GM18870 (cell line): ENCODE measurements at regions not wholly inside any gene's neighbourhood (a gene's known extent, or its start where the extent isn't known, plus 50 kb on each side); places are given as distances from the start of the nearest gene placed in this dataset.

ENCODE experiments used
- ATAC-seq: cut with Tn5 transposase; IDR thresholded peaks from one replicate; pipeline ENCODE4 v1.9.1; 2021; ENCODE audit warnings: moderate library complexity; ENCODE audit not compliant: unreplicated experiment

DNA sequence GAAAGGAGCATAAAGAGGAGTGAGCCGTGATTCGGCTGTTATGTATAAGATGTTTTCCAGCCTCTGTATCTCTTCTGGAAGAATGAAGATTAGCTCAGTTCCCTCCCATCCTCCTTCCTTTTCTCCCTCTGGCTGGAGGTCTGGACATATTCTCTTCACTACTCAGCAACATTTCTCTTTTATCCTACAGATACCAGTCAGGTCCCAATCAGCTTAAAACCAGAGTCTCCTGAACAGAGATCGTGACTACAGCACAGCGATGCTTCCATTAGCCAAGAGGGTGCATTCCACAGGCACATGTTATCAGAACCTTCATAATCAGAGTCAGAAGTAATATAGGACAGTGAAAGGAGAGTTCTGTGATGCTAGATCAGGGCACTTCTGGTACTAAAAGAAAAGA lies 133.9 kb upstream of the SOX4 start:
- ATAC-seq = no peak

DNA sequence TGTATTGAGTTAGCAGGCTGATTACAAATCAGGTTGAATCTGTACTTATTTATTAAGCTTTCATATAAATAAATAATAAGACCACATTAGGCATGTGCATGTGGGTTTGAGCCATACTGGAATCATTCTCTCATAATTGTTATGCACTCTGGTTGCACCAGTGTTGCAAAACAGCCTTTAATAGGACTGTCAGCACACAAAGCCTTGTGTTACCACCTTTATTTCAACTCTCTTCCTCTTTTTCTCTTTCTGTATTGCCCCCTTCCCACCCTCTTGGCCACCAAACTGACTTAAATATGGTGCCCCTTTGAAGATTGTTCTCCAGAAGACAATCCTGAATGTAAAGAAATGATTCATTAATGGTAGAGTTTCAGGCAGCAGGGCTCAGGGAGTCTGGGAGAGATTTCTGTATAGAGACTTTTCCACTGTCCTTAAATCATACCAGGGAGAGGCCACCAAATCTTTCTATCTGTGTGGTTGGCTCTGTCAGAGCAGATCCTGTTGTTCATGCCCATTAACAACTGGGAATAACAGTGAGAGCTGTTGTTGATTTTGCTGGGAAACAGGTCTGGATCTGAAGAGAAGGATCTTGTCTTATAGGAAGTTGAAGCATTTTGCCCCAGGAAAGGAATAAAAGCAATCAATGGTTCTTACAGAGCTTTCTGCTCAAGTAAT lies 131.6 kb upstream of the SOX4 start:
- ATAC-seq = no peak

DNA sequence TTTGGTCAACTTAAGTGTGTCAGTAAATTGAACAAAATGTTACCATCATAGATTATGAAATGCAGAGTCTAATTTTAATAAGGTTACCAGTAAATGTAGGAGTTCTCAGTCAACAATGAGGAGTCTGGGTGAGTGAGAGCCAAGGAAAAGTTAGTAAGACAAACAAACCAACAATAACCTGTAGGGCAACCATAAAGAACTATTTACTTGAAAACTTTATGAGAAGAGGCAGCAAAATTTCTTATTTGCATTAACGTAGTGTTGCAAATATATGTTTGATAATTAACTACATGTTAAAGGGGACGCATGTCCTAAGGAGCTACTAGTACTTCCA lies 131.1 kb upstream of the SOX4 start:
- ATAC-seq = no peak

DNA sequence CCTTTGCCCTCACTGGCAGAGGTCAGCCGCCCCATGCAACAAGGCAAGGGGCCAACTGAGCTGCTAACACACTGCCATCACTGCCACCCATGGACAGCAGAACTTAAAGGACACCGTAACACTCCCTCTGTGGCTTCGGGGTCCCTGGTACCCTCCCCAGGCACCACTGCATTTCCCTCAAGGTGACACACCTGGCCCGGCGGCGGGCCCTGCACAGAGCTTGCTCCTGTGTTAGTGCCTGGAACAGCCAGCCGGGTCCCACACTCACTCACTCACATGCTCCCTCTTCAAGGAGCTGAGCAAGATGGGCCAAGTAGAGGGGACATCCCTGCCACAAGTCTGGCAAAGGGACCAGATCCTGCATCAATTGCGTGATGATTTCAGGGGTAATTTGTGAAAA lies 126.5 kb upstream of the SOX4 start:
- no peak for ATAC-seq

DNA sequence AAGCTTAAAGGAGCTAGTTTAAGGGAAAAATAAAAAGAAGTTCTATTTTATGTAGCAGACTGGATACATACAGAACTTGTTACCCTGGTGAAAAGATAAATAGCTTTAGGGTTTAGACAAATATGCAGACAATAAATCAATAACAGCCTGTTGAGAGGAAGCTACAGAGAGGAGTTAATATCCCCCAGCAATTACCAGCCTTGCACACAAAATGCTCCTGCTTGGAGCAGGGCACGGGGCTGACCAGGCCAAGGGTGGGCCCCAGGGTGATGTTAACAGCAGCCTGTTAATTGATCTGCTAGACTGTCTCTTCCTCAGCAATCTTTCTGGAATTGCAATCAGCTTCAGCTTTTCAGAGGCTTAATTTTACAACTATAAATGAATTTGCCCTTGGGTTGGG lies 125.1 kb upstream of the SOX4 start:
- ATAC-seq = no peak

DNA sequence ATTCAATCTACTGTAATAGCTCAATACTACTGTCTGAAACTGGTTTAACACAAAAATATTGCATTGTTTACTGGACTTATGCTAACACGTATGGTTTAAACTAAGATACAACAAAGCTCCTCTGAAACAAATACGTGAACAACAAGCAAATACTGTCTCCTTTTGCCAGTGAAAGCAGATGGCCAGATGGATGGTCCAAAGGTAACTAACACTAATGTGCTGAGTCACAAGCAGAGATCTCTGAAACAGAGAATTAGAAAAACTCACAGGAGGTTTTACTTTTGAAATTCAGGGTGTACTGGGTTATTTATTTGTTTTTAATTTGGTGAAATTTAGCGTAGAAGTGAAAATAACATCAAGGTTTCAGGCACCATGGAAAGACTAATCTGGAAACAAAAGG lies 124.3 kb upstream of the SOX4 start:
- ATAC-seq = no peak

DNA sequence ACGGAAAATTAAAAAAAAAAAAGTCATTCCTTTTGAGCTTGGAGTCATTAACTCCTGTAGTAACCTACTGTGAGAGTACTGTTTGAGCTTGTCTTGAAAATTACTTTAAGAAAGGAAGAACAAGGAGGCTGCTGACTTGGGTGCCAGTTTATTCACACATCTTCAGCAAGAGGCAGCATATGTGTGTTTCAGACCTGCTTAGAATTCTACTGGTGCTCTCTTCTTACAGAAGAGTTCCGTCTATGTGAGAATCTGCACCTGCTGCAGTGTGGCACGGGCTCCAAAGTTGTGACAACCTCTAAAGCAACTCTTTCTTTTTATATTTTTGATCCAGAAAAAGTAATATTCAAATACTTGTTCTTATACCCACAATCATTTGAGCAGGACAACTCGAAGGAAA lies 117.4 kb upstream of the SOX4 start:
- ATAC-seq = no peak

DNA sequence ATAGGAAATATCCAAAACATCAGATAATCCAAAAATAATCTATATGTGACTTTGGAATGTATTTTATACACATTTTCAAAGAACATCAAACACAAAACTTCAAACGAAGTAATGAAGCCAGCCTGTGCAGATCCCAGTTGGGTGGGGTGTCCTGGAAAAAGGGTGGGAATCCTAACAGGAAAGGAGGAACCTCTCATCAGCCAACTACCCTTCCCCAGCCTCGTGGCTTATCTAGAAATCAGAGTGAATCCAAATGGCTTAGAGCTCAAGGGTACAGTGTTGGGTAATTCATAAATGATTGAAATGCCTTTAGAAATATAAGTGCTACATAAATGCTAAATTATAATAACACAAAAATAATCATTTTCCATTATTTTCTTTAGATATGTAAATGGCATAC lies 115.1 kb upstream of the SOX4 start:
- no peak for ATAC-seq

DNA sequence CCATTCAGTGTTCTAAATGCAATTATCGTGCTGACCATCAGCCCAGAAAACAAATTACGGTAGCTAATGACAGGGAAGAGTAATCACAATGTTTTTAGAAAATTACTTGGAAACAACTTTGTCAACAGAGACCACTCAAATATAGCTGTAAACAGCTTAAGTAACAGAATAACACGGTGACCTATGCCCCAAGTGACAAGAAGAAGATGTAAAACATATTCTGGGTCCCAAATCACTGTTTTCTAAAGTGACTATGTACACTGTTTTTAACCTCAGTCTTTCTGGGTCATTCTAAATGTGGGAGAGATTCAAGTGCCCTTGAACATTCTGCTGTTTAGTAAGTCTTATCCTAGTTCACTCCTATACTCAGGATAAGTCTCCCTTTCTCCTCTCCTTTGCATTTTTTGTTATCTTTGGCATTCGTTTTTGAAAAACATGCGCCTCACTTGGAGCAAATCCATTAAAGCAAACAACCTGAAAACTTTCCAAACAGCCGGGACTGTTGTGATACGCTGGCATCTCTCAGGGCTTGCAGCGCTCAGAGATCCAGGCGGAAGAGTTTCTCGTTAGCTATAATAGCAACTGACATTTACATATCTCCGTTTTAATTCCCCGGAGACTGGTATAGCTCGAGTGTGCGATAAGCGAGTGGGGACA lies 114.5 kb upstream of the SOX4 start:
- ATAC-seq = no peak

DNA sequence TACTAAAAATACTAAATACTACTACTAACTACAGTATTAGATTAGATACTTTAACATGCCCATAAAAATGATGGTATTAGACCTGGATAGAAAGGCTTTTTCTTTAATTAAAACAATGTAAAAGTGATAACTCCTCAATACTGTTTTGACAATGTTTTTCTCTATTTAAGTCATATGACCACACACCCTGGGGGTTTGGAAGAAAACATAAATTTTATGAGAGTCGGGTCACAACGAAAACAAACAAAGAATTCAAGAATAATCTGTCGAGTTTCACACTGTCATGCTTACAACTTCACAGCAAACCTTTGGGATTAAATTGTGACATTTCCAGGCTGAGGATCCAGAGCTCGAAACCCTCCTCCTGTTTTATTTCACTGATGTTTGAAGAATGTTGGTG lies 107.4 kb upstream of the SOX4 start:
- ATAC-seq = no peak

DNA sequence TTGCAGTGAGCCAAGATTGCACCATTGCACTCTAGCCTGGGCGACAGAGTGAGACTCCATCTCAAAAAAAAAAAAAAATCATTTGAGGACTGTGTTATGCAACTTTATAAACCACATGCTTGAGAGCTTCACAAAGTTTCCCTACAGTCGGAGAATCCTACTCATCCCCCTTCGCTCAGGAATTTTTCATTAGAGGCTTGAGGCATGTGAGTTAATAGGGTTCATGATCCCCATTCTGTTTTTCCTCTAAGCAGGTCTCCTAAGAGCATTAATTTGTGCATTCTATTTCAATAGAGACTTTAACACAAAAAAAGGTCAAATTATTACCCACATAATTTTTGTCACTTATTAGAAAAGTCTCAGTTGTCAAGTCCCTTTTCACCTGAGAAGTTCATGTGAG lies 103.7 kb upstream of the SOX4 start:
- no peak for ATAC-seq

DNA sequence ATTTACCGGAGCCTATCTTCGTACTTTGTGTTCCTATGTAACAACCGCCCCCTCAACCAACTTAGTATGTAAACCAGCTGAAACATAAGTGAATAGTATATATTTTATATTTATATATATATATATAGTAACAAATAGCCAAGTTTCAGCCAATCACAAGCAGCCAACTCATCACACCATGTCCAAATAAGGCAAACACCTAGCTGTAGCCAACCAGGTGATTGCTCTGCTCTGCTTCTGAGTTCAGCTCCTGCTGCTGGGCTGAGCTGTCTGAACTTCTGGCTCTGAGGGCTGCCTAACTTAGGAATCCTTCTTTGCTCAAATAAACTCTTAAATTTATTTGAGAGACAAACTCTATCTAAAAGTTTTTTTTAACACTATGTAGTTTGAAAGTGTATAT lies 101.6 kb upstream of the SOX4 start:
- ATAC-seq = no peak

DNA sequence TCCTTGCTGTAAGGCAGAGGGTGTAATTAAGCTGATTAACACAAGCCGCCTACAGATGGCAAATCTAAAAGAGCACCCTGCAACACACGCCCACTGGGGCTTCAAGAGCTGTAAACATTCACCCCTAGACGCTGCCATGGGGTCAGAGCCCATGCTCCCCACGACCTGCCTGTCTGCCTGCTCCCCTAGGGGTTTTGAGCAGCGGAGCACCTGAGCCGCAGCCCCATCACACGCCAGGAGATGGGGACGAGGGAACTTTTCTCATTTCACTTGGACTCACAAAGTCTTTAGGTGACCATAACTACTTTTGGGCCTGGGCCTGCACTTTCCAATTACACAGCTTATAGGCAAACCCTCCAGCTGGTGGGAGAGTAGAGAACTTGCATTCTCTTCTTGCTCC lies 99.0 kb upstream of the SOX4 start:
- ATAC-seq = no peak

DNA sequence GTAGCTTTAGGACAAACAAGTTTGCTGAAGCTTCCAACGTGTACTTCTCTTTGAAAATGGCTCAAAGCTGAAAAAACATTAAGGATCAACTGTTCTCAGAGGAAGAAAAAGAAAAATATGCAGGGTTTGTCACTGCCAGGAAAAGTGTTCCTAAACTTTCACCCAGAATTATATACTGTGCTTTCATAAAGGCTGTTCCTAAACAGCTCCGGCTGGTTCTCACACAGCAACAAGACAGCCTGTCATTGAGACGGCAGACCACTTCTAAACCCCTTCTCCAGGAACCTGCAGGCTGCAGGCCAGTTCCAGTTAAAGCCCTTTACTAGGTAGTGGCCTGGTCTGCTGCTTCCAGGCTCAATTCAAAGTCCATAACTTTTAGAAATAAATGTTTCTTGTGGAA lies 97.4 kb upstream of the SOX4 start:
- ATAC-seq = no peak

DNA sequence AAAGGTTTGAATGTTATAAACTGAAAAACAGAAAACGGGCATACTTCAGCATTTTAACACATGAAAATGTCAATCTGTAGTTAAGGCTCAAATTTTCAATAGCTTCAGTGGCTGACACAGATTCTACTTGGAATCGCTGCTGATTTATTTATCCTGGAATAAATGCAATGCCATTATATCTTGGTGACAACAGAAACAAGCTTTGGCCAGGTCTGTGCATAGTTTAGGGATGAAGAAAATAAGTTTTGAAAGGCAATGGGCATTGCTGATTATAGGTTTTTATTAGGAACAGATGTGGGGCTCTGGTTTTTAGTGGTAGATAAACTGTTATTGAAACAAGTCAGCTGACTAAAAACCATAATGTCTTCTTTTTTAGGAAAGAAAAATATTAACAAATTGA lies 96.8 kb upstream of the SOX4 start:
- no peak for ATAC-seq

DNA sequence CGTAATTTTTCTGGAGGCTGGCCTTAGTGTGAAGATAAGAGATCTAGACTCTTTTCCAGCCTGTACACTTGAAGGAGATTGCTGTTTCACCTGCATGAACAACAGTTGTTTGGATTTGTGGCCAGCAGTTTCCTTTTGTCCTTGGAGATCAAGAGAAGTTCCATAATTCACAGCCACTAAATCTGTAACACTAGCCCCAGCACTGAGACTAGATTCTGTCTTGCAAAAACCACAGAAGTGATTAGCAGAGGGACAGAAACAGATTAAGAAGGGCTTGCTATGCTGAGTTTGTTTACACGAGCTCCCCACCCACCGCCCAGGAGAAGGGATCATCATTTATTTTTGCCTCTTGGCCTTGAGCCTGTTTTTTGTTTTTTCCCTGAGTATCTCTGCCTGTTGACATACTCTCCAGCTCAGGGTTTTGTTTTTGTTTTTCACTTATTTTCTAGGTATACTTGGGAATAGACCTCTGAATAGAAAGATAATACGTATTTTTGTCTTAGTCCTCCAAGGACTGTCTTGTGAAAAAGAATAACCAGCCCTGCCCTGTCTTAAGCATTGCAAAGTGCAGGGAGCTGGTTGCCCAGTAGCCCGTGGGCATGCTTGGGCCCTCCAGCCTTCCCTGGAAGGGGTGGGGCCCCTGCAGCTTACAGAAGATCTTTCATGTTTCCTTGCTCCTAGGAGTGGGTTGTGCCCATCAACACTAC lies 93.1 kb upstream of the SOX4 start:
- ATAC-seq = no peak

DNA sequence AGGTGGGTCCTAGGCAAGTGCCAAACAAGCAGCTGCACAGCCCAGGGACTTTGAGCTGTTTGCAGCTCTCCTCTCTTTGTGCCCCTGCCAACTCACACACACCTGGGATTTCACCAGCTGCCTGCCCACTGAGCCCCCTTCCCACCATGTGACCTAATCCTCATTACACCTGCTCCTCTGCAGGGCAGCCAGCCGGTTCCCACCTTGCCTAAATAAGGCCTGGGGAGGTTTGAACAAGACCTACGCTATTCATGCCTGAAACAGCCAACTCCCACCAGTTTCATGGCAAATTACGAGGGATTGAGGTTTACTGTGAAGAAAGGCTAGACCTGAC lies 92.6 kb upstream of the SOX4 start:
- ATAC-seq = no peak

DNA sequence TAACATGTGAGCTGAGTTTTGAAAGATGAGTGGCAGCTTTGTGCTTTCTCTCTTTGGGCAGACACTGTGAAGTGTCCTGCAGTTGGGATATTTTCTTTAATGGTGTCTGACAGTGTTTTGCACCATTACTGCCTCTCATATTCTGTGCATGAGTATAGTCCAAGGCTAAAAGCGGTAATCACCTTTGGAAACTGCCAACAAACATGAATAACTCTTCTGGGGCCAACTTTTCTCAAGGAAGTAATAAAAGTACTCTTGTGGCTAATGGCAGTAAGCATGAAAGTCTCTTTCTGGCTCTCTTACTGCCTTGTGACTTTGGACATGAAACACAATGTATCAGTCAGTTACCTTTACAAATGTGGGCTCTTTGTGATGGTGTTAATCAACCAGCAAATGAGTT lies 91.7 kb upstream of the SOX4 start:
- no peak for ATAC-seq

DNA sequence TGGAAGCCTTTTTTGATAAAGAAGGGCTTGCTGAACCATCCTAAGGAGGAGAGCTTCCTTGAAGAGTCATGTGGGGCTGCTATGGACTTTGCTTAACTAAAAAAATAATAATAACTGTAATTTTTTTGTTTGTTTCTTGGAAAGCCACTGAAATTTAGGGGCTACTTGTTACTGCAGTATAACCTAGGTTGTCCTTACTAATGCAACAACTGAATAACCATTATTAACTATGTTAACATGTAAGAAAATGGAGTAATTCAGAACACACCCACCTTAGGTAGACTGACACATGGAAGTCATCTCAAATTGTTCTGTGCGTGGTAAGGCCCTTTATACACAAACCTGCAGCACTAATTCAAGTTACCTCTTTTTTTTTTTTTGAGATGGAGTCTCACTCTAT lies 90.9 kb upstream of the SOX4 start:
- no peak for ATAC-seq

DNA sequence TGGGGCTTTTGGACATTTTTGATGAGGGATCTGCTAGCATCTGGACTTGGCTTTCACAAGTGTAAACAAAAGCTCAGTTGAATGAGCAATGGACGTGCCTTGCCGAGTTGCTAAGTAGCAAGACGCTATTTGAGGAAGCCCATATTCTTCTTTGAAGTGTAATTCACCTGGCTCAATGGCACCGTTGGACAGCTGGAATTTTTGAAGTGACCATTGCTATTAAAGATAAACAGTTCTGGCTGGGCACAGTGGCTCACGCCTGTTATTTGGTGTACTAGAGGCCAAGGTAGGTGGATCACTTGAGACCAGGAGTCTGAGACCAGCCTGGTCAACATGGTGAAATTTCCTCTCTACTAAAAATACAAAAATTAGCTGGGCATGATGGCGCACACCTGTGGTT lies 88.8 kb upstream of the SOX4 start:
- no peak for ATAC-seq

DNA sequence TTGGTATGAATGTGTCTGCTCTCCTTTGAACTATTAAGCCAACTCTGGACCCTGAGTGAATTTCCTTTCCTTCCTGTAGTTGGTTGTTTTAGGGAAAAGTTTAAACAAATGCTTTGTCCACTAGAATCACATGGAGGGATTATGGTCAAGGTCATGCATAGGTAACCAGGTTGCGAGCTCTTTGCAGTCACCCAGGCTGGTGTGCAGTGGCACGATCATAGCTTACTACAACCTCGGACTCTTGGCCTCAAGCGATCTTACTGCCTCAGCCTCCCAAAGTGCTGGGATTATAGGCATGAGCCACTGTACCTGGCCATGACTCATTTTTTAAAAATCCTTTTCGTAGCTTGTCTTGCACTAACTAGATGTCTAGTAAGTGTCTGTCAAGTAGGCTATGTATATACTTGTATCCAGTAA lies 88.0 kb upstream of the SOX4 start:
- no peak for ATAC-seq

DNA sequence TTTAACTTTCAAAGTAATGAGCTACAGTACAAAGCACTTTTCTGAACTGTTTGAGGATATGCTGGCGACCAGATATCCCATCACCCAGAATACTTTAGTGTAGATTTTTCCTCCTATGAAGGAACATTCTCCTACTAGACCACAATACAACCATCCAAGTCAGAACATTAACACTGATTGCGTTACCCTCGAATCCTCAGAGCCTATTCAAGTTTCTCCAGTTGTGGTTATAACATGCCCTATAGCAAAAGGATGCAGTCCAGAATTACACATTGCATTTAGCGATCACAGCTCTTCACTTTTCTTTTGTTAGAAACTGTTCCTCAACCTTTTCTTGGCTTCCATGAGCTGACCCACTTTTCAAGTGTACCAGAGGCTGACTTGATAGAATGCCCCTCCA lies 87.4 kb upstream of the SOX4 start:
- ATAC-seq = no peak

DNA sequence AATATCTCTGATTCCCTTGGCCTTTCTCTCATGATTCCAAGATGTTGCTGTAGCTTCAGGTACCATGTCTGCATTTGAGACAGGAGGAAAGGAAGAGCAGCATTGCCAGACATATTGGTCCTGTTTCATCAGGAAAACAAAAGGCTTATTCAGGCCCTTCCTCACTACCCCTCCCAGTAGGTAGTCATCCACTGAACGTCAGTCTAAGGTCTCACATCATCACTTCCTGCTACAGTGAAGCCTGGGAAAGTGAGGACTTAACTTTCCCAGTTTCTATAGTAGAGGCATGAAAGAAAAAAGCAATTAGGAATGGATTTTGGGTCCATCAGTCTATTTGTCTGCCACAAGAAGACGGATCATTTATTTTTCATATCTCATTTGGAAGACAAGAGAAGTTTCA lies 85.7 kb upstream of the SOX4 start:
- ATAC-seq = no peak
